ENCODE measurements at regions not wholly inside any gene's neighbourhood (a gene's known extent, or its start where the extent isn't known, plus 50 kb on each side); places are given as distances from the start of the nearest gene placed in this dataset.

DNA sequence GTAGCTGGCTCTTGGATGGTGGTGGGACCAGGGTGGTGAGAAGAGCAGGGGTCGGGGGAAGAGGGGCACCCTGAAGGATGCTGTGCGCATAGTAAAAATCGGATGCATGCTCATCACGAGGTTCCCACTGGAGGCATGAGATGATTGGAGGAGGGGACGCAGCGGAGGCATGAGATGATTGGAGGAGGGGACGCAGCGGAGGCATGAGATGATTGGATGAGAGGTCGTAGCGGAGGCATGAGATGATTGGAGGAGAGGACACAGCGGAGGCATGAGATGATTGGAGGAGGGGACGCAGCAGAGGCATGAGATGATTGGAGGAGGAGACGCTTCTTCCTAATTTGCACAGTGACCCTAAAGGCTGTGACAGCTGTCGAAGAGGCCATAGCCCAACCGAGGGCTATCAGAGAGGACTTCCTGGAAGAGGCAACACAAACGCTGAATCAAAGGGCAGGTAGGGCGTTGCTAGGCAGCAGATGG lies 106.7 kb downstream of the ADRA2C start:
- no peaks in the 10 kb centered on the region for H3K4me1 ChIP-seq (ENCODE audit: insufficient read depth, low read length)
- FAIRE-seq: no peak
- no peak for DNase-seq (ENCODE audit: low read depth)
- no peak overlapping the region for H2AFZ ChIP-seq (ENCODE audit: low read depth, low read length)
- H3K79me2 ChIP-seq (ENCODE audit: insufficient read depth, low read length): no peaks in the 10 kb centered on the region
- H3K27ac ChIP-seq (ENCODE audit: low read depth, low read length): no peak overlapping the region
- no peaks in the 10 kb centered on the region for H3K4me1 Mint-ChIP-seq (ENCODE audit: low read depth, unreplicated experiment)
- TF ChIP-seq EZH2 (IDR thresholded peaks at IDR 0.05; ENCODE audit: insufficient read depth, low read length): no peak
- TF ChIP-seq, protein P1, sequence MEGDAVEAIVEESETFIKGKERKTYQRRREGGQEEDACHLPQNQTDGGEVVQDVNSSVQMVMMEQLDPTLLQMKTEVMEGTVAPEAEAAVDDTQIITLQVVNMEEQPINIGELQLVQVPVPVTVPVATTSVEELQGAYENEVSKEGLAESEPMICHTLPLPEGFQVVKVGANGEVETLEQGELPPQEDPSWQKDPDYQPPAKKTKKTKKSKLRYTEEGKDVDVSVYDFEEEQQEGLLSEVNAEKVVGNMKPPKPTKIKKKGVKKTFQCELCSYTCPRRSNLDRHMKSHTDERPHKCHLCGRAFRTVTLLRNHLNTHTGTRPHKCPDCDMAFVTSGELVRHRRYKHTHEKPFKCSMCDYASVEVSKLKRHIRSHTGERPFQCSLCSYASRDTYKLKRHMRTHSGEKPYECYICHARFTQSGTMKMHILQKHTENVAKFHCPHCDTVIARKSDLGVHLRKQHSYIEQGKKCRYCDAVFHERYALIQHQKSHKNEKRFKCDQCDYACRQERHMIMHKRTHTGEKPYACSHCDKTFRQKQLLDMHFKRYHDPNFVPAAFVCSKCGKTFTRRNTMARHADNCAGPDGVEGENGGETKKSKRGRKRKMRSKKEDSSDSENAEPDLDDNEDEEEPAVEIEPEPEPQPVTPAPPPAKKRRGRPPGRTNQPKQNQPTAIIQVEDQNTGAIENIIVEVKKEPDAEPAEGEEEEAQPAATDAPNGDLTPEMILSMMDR (IDR thresholded peaks at IDR 0.05; ENCODE audit: insufficient read depth, low read depth, low read length): no peak
- peaks cover 2% of the 10 kb centered on the region for H3K9me3 ChIP-seq (ENCODE audit: insufficient read depth, low read depth, low read length)
- peaks cover 35% of the 10 kb centered on the region for H3K27me3 ChIP-seq (ENCODE audit: insufficient read depth, low read length)
- no peaks in the 10 kb centered on the region for H4K20me1 ChIP-seq (ENCODE audit: insufficient read depth, low read length)
- no peak overlapping the region for H3K9ac ChIP-seq (ENCODE audit: low read length)
- H3K9me3 Mint-ChIP-seq (ENCODE audit: unreplicated experiment): peaks cover 14% of the 10 kb centered on the region
- no peak overlapping the region for H3K27ac Mint-ChIP-seq (ENCODE audit: unreplicated experiment)
- H3K36me3 ChIP-seq (ENCODE audit: insufficient read depth, low read length): no peaks in the 10 kb centered on the region
- peaks cover 4% of the 10 kb centered on the region for H3K36me3 Mint-ChIP-seq (ENCODE audit: low read depth, unreplicated experiment)
- H3K27me3 Mint-ChIP-seq (ENCODE audit: low read depth, unreplicated experiment): peaks cover 74% of the 10 kb centered on the region
- no peak overlapping the region for H3K4me3 ChIP-seq (ENCODE audit: insufficient read depth, low read depth, low read length)
- no peak overlapping the region for H3K4me2 ChIP-seq (ENCODE audit: low read length)
- H3K4me3 Mint-ChIP-seq (ENCODE audit: unreplicated experiment): no peak overlapping the region

DNA sequence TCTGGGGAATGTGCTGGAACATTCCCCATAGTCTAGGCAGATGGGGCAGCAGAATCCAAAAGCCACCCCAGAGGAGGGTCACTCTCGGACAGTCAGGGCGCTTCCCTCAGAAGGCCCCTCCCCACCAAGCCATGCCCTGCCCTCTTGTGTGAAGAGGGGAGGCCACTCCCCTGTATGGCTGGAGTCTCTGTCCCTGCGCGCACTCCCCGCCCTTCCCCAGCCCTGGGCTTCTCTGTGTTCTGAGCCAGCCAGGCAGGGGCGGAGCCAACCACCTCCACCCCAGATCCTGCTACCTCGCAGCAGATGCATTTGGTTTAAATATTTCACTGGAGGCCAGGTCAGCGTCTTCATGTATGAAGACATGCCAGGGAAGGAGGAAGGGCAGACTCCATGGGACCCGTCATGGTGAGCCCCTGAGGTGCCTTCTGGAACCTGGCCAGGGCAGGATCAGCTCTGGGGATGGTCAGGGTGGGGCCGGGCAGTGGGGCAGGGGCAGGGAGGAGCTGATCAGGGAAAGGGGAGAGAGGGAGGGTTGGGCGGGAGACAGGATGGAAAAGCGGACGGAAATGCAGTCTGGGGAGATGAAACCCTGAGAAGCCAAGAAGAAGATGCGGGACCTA lies 107.3 kb downstream of the ADRA2C start:
- H3K4me2 ChIP-seq (ENCODE audit: low read length): no peak overlapping the region
- H3K4me3 Mint-ChIP-seq (ENCODE audit: unreplicated experiment): no peak overlapping the region
- no peak for TF ChIP-seq EZH2 (IDR thresholded peaks at IDR 0.05; ENCODE audit: insufficient read depth, low read length)
- TF ChIP-seq, protein P1 (IDR thresholded peaks at IDR 0.05; ENCODE audit: insufficient read depth, low read depth, low read length): no peak

DNA sequence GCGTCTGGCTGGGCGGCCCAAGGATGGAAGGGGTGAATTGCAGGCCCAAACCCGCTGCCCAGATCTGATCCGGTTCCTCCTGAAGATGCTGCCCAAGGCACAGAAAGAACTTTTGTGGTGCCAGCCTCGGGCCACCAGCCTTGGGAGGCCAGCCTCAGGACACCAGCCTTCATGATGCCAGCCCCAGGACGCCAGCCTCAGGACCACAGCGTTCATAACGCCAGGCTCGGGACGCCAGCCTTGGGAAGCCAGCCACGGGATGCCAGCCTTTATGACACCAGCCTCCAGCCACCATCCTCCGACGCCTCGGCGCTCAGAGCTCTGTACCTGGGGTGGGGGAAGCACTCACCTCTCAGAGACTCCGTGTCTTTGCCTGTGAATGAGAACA lies 107.8 kb downstream of the ADRA2C start:
- H3K36me3 Mint-ChIP-seq (ENCODE audit: low read depth, unreplicated experiment): peaks cover 6% of the 10 kb centered on the region
- Histone ChIP-seq H3K9me3 (ENCODE audit: insufficient read depth, low read depth, low read length) (peaks cover 3% of the 10 kb centered on the region), H3K4me3 (ENCODE audit: insufficient read depth, low read depth, low read length) (no peak overlapping the region), H3K4me2 (ENCODE audit: low read length) (no peak overlapping the region), H3K9ac (ENCODE audit: low read length) (no peak overlapping the region), H2AFZ (ENCODE audit: low read depth, low read length) (no peak overlapping the region), H3K27ac (ENCODE audit: low read depth, low read length) (no peak overlapping the region), H3K27me3 (ENCODE audit: insufficient read depth, low read length) (peaks cover 44% of the 10 kb centered on the region), H3K36me3 (ENCODE audit: insufficient read depth, low read length) (no peaks in the 10 kb centered on the region), H4K20me1 (ENCODE audit: insufficient read depth, low read length) (no peaks in the 10 kb centered on the region), H3K79me2 (ENCODE audit: insufficient read depth, low read length) (no peaks in the 10 kb centered on the region), H3K4me1 (ENCODE audit: insufficient read depth, low read length) (no peaks in the 10 kb centered on the region)
- peaks cover under 1% of the 10 kb centered on the region for H3K4me1 Mint-ChIP-seq (ENCODE audit: low read depth, unreplicated experiment)
- H3K27ac Mint-ChIP-seq (ENCODE audit: unreplicated experiment): no peak overlapping the region
- DNase-seq (ENCODE audit: low read depth): no peak
- TF ChIP-seq EZH2 (IDR thresholded peaks at IDR 0.05; ENCODE audit: insufficient read depth, low read length): no peak
- TF ChIP-seq, protein P1 (IDR thresholded peaks at IDR 0.05; ENCODE audit: insufficient read depth, low read depth, low read length): no peak
- H3K27me3 Mint-ChIP-seq (ENCODE audit: low read depth, unreplicated experiment): peaks cover 76% of the 10 kb centered on the region
- no peak for FAIRE-seq
- H3K4me3 Mint-ChIP-seq (ENCODE audit: unreplicated experiment): no peak overlapping the region
- H3K9me3 Mint-ChIP-seq (ENCODE audit: unreplicated experiment): peaks cover 14% of the 10 kb centered on the region

More for the DNA sequence above, 107.3 kb downstream of the ADRA2C start:
- no peak overlapping the region for H2AFZ ChIP-seq (ENCODE audit: low read depth, low read length)
- H3K27ac ChIP-seq (ENCODE audit: low read depth, low read length): no peak overlapping the region
- Mint-ChIP-seq H3K4me1 (ENCODE audit: low read depth, unreplicated experiment) (no peaks in the 10 kb centered on the region), H3K27me3 (ENCODE audit: low read depth, unreplicated experiment) (peaks cover 74% of the 10 kb centered on the region), H3K9me3 (ENCODE audit: unreplicated experiment) (peaks cover 14% of the 10 kb centered on the region), H3K27ac (ENCODE audit: unreplicated experiment) (no peak overlapping the region), H3K36me3 (ENCODE audit: low read depth, unreplicated experiment) (peaks cover 6% of the 10 kb centered on the region)
- FAIRE-seq: no peak
- DNase-seq (ENCODE audit: low read depth): no peak
- H3K4me3 ChIP-seq (ENCODE audit: insufficient read depth, low read depth, low read length): no peak overlapping the region
- no peak overlapping the region for H3K9ac ChIP-seq (ENCODE audit: low read length)
- no peaks in the 10 kb centered on the region for H4K20me1 ChIP-seq (ENCODE audit: insufficient read depth, low read length)
- peaks cover 3% of the 10 kb centered on the region for H3K9me3 ChIP-seq (ENCODE audit: insufficient read depth, low read depth, low read length)
- no peaks in the 10 kb centered on the region for H3K36me3 ChIP-seq (ENCODE audit: insufficient read depth, low read length)
- H3K79me2 ChIP-seq (ENCODE audit: insufficient read depth, low read length): no peaks in the 10 kb centered on the region
- H3K27me3 ChIP-seq (ENCODE audit: insufficient read depth, low read length): peaks cover 40% of the 10 kb centered on the region
- no peaks in the 10 kb centered on the region for H3K4me1 ChIP-seq (ENCODE audit: insufficient read depth, low read length)
